Activated effector memory CD4-positive, alpha-beta T cell treated with Interleukin-2 at 50 U/mL for 16 hours (primary cell): ENCODE measurements at regions not wholly inside any gene's neighbourhood (a gene's known extent, or its start where the extent isn't known, plus 50 kb on each side); places are given as distances from the start of the nearest gene placed in this dataset.

Experiments used
- DNase-seq: peaks from one replicate; pipeline ENCODE4 v3.0.0-alpha.2; 2020

DNA sequence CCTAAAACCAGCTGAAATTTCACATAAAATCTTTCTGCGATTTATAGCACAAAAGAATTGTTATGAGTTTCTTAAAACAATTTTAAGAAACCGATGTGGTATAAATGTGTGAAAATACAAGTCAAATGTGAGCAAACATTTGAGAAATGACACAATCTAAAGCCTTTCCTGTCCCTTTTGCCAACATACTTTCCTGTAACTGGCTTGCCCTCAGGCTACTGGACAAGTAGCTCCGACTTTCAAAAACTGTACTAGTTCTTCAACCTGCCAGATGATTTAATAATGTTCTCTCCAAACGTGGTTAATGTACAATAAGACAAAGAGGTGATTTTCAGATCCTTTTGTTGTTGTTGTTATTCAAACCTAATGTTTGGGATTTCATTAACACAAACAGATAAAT lies 105.9 kb upstream of the ARHGEF26 start:
- DNase-seq, result no peak

DNA sequence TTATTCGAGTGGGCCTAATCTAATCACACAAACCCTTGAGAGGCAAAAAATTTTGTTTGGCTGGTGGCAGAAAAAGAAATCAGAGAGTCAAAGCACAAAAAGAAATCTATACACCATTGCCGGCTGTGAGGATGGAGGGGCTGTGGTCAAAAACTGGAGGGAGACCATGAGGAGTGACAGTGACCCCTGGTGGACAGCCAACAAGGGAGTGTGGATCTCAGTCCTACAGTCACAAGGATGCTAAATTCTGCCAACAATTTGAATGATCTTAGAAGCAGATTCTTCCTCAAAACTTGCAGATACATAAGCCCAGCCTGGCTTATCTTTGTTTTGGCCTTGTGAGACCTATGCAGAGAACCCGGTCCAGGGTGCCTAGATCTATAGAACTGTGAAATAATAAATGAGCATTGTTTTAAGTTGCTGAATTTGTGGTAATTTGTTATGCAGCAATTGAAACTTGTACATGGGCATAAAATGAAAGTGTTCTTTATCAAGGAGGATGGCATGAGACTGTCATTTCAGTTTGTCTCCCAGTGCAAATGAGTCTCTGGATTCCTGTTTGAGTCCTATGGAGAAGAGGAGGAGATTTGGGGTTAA lies 103.0 kb upstream of the ARHGEF26 start:
- DNase-seq, result no peak

DNA sequence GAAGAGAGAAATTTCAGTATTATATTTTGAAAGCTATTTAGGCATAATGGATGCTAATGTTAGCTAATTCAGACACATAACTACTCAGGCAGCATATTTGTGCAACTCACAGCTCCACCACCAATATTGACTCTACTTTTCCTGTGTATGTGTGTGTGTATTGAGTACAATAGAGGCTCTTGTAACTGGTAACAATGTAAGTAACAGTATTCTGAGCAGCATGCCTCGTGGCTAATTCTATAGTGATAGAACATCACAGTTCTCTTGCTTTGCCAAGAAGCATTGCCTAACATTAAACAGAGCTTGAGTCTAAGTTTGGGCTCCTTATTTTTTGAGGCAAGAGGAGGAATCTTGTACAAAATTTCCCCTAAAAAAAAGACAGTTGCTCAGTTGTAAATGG lies 98.6 kb upstream of the ARHGEF26 start:
- no peak for DNase-seq

DNA sequence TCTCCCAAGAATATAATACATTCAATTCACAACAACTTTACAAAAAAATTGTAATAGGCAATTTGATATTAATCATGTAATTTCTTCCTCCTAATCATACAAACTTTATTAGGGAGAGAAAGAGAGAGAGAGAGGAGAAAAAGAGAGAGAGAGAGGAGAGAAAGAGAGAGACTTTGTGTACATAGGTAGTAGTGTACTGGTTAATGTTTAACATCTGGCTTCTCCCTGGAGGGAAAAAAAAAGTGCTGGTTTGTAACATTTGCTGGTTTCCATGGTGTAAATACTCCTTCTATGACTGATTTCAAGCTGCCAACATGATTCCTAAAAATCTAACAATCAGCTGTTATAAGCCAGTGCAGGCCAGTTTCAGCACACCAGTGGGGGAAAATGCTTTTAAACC lies 98.0 kb upstream of the ARHGEF26 start:
- DNase-seq, result no peak

DNA sequence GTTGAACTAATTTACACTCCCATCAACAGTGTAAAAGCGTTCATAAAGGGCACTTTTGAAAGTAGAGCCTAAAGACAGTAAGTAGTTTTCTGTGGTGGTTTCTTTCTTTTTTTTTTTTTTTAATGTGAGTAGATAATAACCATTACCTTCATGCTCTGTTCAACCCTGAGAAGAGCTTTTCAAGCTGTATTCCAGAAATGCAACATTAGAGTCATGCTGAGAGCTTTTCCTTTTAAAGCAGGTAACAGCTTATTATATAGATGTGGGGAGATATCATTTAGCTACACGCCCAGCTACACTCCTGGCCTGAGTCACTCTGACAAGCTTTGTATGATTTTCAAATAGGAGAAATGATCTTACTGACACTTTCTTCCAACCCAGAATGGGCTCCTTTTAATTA lies 96.2 kb upstream of the ARHGEF26 start:
- DNase-seq, result no peak

DNA sequence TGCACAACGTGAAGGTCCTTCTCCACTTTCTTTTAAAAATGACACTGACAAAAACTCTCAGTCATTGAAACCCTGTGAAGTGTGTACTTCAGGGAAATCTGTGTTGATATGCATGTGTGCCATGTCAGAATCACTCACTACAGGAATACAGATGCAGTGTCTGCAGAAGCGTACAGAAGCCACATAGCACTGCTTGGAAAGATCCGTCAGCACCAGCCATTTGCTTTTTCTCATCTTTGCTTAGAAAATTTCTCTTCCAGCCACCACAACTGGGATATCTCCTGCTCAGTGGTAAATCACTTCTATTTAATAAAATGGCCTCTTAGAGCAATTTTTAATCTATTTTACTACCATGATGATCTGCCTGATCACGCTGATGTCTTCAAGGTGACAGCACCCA lies 91.3 kb upstream of the ARHGEF26 start:
- no peak for DNase-seq

DNA sequence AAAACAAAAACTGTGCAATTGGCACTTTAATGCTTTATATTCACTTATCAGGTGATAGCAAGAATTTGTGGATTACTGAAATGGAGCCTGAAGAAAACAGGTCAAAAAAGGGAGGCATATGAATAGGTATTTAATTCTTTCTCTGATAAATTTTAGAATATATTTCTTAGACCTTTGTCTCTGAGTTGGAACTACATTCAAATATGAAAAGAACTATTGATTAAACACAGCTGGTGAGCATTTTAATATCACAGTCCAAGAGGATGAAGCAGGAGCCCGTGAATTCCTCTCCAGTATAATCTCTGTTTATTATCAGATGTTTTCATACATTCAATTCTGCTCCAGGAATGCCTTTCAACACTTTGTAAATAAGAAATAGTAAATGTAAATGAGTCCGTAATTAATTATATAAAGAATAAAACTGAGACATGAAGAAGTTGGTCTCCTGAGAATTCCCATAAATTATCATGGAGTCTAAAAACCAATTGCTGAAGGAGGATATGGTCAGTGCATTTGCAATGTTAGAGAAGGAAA lies 86.3 kb upstream of the ARHGEF26 start:
- no peak for DNase-seq

DNA sequence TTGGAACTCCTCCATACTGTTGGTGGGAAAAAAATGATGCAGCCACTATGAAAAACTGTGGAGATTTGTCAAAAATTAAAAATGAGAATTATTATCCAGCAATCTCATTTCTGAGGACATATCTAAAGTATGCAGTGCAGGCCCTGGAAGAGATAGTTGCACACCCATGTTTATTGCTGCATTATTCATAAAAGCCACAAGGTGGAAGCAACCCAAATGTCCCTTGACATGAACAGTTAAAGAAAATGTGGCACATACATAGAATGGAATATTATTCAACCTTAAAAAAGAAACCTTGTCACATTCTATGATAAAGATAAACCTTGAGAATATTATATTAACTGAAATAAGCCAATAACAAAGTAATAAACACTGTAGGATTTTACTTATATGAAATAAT lies 80.9 kb upstream of the ARHGEF26 start:
- no peak for DNase-seq

DNA sequence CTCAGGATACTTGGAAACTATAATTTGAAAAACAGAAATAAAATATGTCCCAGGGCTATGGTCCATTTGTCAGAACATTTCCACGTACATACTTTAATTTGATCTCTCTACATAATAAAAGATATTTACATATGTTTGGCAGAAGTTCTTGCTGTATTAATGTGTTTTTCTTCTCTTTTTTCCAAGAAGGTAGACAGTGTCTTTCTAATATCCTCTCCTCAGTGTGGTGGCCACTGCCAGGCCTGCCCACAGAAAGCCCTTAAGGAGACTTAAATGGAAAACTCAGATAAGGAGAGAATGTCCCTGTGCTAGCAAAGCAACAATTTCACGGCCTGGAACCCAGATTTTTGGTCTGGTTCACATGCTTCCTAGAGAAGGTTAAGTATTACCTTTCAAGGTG lies 76.5 kb upstream of the ARHGEF26 start:
- DNase-seq, result no peak

DNA sequence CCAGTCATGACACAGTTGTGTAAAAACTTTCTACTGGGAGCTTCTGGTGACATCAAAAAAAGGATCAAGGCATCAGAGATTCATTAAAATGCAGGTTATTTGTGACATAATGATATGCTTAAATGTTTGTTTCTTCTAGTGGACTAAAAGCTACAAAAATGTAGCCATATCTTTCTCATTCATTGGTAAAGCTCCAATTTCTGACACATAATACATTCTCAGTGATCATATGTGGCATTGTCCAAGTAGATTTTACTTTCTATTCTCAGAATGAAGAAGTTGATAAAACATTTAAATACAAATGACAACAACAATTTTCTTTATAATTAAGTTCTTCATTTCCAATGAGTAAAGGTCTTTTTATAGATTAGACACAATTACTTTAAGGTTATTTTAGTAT lies 71.0 kb upstream of the ARHGEF26 start:
- no peak for DNase-seq

DNA sequence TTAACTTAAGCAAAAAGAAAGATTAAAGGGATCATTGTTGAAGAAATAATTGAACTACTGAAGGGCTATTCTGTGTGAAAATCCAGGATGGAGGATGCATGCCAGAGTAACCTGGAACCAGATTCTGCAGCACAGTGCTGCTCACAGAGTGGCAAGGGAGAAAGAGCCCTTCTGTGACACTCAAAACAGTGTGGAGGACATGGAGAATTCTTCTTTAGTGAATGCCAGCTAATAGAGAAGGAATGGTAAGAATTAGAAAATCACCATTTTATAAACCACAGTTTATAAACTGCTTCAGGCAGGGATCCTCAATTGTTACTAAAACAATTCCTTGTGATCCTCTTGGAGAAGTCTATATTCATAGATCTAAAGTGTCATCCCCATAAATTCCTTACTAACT lies 70.4 kb upstream of the ARHGEF26 start:
- no peak for DNase-seq

DNA sequence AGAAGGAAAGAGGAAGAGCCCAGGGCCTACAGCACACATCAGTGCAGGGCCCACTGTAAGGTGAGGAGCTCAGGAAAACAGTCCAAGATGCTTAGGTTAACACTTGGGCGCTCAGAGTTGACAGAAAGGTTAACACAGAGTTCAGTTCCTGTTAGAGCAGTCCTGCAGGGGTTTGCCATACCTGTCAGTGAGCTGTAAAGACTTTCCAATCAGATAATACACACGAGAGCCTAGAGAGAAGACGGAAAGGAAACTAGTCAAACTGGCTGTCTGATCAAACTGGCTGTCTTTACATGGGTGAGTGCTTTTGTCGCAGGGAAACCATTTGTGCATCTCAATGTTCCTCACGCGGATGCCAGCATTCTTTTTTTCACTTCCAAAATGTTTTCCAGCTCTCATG lies 61.4 kb upstream of the ARHGEF26 start:
- DNase-seq, result no peak

DNA sequence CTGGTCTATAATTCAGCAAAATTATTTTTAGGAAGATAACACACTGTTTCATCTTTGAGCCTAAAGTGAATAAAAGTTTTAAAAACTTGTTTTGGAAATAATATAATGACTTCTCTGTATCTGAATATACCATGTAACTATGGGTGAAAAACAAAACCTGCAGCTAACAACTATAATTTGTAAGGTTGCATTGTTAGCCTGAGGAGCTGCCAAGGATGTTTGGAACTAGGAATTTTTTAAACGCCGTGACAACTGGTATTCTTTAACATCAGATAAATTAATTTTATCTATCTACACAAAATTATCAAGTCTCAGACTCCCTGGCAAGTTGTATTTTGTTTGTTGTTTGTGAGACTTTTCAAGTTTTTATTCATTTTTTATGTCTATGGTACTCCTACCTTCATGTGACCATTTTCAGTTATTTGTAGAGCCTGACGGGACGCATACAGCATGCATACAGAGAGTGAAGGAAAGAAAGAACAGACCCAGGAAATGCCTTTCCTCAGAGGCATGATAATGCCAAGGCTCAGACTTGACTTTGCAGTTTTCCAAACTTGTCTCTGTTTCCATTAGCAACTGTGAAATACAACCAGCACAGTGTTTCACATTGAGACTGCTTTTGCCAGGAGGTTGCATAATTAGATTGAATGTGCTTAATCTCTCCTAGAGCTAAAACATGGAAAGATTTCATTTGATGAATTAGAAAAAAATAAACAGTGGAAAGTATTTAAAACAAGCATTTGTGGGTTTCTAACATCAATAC lies 60.8 kb upstream of the ARHGEF26 start:
- no peak for DNase-seq

DNA sequence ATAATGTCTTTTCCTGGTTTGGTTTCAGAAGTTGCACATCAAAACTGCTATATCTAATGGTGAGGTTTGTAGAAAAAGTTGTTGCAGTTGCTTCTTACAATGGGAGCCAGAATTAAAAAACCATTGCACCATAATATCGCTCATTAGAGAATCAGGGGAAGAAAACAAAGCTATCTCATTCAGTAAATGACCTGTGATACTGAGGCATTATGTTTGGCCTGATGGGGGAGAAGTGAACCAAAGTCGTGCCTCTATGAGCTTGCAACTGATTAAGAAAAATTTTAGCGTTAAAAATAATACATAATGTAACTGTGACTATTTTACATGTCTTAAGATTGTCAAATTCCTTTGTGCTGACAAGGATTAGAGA lies 60.2 kb upstream of the ARHGEF26 start:
- no peak for DNase-seq

DNA sequence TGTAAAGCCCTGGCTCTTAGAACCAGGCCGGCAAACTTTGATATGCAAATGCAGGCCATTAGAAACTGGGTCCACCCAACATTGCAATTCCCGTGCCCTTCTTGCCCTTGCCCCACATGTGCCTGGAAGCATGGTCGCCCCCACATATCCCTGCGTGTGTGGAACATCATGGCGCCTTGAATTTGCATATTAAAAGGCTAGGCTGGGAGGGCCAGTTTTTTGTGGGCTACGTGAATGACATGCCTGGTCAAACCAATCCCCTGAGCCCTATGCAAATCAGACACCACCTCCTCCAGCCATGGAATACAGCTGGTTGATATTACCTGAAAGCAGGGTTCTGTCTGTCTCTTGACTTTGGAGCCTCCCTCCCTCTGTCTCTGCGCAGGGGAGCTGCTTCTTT lies 58.7 kb upstream of the ARHGEF26 start:
- no peak for DNase-seq

DNA sequence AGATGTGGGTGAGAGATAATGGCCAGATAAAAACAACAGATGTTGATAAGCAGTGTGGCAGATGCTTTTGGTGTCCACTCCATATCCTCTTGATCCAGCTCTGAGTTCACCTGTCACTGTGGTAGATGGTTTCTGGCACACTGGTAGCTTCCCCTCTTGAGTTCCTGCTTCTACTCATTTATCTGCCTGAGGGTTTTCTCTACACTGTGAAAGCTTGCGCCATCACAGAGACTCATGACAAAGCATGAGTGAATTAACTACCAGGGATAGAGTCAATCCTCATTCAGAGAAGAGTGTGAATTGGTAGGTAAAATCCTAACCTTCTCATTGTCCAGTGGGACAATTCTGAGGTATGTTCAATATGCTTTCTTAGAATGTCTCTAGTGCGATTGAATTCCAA lies 50.0 kb upstream of the ARHGEF26 start:
- no peak for DNase-seq
